ENCODE measurements at regions not wholly inside any gene's neighbourhood (a gene's known extent, or its start where the extent isn't known, plus 50 kb on each side); places are given as distances from the start of the nearest gene placed in this dataset.
"Not testable (repeated sequence)": the region's sequence is repeated elsewhere in the genome, so short reads cannot be mapped to it uniquely, and the experiment has no call there.

DNA sequence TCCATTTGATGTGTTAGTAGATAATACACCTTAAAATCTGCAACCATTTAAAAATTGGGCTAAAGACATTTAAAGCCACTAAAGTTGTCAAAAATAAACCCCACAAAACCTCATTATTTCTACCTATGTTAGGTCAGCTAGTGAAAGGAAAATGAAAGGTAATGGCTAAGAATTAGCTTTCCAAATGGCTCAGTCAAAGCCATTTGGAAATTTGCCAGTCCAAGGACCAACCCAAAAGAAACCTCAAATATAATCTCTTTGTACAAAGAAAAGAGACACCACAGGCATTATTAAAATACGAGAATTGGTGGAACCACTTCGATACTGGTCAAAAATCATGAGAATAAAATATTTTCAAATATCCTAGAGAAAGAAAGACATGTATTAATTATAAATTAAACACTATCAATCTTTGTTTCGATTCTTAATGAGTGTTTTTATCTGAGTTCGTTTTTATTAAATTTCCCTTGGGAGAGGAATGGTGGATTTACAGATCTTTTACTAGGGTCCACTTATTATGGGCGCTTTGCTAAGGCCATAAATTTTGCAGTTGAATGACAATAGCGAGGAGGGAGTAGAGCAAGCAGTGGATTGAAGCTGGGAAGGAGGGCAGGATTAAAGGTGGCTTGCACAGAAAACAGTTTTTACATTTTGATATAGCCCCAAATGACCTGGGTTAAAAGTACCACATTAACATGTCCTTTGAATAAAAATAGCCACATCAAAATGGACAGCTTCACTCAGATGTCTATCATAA lies 116.8 kb upstream of the SHB start:
- DNase-seq (ENCODE audit: low read depth): no peak

DNA sequence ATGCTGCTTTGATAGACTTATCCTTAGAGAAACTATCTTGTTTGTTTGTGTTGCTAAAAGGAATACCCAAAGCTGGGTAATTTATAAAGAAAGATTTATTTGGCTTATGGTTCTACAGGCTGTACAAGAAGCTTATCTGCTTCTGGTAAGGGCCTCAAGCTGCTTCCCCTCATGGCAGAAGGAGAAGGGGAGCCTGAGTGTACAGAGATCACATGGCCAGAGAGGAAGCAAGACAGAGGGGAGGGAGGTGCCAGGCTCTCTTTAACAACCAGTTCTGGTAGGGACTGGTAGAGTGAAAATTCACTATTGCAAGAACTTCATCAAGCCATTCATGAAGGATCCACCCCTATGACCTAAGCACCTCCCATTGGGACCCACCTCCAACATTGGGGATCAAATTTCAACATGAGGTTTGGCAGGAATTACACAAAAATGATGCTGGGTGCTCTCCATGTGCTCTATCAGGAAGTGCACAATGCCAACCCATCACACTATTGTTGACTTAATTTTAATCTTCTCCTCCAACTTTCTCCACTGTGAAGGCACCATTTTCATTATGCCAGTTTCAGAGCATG lies 115.1 kb upstream of the SHB start:
- DNase-seq (ENCODE audit: low read depth): no peak

DNA sequence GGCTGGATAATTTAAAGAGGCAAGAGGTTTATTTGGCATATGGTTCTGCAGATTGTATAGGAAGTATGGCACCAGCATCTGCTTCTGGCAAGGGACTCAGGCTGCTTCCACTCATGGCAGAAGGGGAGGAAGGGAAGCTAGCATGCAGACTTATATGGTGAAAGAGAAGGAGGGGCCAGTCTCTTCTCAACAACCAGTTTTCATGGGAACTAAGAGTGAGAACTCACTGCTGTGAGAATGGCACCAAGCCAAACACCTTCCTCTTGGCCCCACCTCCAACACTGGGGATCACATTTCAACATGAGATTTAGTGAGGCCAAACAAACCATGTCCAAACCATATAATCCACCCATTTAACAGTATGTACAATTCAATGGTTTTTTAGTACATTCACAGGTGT lies 113.3 kb upstream of the SHB start:
- no peak for DNase-seq (ENCODE audit: low read depth)

DNA sequence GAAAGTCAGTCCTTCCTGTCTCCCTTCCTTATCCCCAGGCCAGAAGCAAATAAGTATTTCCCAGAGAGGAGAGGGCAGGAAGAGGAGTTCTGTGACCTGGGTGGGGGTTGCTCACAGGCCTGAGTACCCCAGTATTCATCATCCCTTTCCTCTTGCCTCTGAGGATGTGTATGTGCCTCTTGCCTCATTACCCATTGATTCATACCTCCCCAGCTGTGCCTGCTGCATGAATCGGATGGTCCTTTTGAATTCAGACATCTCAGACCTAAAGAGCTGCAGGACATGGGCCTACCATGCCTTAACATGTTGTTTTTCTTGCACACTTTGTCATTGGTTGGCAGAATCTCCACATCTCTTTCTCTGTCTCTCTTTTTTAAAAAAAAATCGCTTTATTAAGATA lies 112.8 kb upstream of the SHB start:
- no peak for DNase-seq (ENCODE audit: low read depth)

DNA sequence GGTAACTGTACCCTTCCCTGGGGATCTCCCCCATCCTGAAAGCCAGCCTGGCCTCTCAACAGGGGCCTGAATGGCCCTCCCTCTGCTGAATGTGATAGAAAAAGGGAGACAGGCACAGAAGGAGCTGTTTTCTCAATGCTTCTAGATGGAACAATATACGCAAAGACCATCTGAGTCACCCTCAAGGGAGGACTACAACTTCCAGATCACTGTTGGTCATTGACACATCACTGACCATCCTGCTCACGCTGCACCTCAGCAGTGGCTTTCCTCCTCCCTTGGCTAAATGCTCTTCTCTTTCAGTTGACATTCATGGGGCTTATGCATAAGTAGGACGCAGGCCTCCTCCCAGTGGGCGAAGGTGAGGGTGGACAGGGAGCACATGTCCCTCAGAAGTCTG lies 112.2 kb upstream of the SHB start:
- no peak for DNase-seq (ENCODE audit: low read depth)

DNA sequence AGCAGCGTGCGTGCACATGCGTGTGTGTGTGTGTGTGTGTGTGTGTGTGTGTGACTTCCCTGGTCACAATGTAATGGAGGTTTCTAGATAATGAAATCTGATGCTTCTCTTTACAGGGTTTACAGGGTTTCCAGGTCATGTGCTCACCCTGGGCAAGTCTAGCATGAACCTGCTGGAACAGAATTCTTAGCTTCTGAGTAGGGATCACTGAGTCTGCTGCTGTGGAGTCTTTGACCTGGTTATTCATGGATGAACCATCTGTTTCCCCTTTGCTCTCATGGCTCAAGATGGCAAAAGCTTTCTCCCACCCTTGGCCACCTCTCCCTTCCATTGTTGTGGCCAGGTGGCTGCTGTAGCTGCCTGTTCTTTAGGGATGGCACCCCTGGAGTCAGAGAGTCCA lies 111.6 kb upstream of the SHB start:
- DNase-seq (ENCODE audit: low read depth): no peak

DNA sequence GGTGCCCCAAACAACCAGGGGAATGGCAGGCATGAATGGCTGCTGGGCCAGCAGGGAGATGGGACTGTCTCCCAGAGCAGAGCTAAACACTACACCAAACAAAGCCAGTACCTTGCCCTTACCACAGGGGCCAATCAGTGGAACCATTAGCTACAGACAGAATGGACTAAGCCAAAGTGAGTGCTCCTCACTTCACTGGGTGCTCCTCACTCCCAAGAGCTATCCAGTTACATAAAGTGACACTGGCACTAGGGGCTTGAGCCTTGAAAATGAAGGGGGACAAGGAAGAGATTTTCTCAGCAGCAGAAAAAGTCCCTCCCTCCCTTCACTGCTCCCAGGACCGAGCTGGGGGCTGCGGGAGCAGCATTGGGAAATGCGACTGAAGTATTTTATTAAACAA lies 110.9 kb upstream of the SHB start:
- no peak for DNase-seq (ENCODE audit: low read depth)

DNA sequence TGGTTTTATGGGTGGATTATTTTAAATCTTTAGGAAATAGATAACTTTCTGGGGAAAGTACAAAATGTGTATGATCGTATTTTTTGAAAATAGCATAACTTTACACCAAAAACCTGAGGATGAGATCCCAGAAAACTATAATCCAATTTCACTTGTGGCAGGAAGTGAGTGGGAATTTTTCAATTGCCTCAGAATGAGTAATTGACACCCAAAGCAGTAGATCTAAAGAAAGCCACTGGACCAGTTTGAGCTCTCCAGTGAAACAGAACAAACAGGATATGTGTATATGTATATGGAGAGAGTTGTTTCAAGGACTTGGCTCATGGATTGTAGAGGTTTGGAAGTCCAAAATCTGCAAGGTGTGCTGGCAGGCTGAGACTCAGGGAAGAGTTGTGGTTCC lies 109.2 kb upstream of the SHB start:
- no peak for DNase-seq (ENCODE audit: low read depth)

DNA sequence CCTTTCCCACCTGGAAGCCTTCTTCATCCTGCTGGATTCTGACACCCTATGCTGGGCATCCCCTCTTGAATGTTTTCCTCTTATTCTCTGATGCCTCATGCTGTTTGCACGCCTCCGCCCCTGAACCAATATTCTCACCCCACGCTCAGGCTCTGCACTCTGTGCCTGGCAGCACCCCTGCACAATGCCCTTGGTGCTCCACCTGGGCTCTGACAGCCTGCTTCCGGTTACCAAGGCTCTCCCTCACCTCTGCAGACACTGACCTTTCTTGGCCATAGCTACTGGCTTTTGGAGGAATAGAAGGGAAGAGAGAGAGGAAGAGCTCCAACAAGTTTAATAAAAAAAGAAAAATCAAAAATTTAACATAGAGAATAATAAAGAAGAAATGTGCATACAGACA lies 108.7 kb upstream of the SHB start:
- no peak for DNase-seq (ENCODE audit: low read depth)

DNA sequence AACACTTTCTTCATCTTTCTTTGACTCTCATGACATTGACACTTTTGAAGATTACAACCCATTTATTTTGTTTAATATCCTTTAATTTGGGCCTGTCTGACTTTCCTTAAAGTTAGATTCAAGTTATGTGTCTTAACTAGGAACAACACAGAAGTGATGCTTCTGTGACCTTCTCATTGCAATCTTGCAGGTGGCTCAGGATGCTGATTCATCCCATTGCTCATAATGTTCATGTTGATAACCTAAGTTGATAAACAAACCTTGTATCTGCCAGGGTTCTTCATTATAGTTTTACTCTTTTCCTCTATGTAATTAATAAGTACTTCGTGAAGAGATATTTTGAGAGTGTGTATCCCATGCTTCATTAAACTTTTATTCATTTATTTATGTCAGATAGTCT lies 107.2 kb upstream of the SHB start:
- DNase-seq (ENCODE audit: low read depth): no peak

DNA sequence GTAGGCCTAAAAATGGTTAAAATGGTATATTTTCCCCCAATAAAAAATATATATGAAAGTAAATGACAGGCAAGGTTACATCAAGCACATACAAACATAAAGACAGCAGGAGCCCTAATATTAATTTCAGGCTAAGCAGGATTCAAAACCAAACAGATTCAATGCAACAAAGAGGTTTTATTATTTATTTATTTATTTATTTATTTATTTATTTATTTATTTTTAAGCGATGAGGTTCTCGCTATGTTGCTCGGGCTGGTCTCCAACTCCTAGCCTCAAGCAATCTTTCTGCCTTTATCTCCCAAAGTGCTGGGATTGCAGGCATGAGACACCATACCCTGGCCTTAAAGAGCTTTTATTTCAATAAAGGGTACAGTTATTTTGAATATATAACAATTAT lies 106.4 kb upstream of the SHB start:
- DNase-seq (ENCODE audit: low read depth): no peak

DNA sequence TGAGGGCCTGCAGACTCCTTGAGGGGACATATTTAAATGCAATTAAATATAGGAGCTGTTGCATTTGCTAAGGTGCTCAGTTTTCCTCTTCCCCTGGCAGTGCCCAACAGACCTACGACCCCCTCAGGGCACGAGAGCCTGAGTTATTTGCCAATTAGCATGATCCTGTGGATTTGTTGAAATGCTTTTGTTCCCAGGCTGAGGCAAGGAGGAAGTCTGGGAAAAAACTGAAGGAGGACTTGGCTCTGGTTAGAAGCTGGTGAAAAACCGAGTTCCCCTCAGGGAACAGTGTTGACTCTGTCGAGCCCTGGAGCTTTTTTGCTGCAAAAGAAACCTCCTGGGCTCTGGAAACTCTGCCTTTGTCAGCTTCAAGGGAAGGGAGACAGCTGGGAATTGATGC lies 103.6 kb upstream of the SHB start:
- no peak for DNase-seq (ENCODE audit: low read depth)

DNA sequence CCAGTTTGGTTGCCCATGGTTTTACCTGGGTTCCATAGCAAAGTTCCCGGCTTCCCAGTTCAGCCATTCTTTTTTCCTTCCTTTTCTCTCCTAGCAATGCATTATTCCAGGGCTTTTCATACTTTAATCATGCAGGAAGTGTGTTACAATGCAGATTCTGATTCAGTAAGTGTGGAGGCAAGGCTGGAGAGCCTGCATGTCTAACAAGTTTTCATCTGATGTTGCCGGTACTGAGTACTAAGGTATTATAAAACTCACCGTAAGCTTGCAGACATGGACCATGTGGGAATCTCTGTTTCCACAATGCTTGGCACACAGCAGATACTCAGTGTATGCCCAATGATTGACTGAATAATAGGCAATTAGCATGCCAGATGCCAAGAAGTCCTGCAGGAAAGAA lies 102.9 kb upstream of the SHB start:
- no peak for DNase-seq (ENCODE audit: low read depth)

DNA sequence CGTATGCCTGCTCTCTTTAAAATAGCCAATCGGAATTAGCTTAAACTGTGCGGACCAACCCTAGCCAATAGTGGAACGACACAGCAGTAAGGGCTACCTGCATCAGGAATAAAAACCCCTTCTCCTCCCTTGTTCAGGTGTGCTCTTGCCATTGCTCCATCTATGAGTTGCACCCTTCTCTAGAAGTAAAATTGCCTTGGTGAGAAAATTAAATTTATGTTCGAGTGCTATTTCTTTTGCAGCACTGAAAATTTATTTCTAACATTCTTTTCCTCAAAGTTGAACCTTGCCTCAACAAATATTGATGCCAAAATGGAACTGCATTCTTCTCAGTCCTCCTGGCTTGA lies 102.5 kb upstream of the SHB start:
- DNase-seq (ENCODE audit: low read depth): no peak

DNA sequence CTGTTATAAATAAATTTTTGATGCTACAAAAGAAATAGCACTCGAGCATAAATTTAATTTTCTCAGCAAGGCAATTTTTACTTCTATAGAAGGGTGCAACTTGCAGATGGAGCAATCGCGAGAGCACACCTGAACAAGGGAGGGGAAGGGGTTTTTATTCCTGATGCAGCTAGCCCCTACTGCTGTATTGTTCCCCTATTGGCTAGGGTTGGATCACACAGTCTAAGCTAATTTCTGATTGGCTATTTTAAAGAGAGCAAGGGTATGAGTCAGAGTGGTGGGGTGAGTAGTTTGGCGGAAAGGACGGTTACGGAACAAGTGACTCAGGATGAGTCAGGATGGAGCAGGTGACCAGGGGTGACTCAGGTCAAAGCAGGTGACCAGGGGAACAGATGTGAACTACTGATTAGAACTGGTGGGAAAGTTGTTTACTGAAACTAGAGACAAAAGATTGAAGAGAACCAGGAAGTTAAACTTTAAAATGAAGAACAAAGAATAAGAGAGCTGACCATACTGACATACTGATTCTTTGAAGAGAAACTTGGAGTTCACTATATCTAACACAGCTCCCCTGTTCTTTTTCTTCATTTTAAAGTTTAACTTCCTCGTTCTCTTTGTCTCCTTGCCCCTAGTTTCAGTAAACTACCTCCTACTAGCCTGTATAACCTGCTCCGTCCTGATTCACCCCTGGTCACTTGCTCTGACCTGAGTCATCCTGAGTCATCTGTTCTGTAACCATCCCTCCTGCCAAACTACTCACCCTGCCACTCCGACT lies 101.9 kb upstream of the SHB start:
- DNase-seq (ENCODE audit: low read depth): not testable (repeated sequence)

DNA sequence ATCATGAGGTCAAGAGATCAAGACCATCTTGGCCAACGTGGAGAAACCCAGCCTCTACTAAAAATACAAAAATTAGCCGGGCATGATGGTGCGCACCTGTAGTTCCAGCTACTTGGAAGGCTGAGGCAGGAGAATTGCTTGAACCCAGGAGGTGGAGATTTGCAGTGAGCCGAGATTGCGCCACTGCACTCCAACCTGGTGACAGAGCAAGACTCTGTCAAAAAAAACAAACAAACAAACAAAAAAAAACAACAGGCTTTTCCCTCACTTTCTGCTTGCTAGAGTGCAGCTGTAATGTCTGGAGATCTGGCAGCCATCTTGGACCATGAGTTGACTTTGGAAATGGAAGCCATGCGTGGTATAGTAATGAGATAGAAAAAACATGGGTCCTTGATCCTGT lies 101.1 kb upstream of the SHB start:
- not testable (repeated sequence) for DNase-seq (ENCODE audit: low read depth)

DNA sequence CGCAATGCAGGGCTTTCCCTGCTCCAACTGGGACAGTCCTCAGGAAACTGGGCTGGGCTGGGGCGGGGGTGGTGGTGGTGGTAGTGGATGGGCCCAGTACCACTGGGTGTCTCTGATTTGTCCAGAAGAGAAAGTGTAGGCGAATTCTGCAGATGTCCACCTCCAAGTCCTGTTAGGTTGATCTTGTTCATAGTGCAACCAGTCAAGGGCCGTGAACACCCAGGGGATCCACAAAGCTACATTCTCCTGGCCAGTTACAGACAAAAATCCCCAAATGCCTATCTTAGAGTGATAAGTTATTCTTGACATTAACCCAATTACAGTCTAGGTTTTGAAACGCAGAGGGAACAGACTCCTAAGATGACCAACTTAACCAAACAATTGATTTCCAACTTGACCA lies 97.5 kb upstream of the SHB start:
- DNase-seq (ENCODE audit: low read depth): no peak

DNA sequence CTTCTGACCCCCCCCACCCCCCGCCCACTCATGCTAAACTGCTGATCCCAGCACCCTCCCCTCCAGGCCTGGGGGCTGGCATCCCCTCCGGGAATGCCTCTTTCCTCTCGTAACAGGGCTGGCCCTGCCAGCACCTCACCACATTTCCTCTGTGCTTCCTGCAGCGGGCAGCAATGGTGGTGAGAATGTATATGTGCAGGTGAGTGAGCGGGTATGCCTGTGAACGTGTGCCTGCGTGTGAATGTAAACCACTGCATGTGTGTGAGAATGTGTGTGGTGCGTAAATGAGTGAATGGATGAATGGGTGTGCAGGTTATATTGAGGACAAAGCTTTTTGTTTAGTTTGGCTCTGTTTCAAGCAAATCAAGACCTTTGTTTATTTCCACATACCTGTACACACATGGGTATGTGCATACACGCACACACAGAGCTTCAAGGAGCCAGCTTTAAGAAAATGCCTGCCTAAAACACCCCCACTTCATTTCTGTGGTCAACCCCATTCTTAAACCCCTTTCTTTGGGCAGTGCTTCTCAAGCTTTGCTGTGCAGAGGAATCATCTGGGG lies 95.7 kb upstream of the SHB start:
- DNase-seq (ENCODE audit: low read depth): no peak

DNA sequence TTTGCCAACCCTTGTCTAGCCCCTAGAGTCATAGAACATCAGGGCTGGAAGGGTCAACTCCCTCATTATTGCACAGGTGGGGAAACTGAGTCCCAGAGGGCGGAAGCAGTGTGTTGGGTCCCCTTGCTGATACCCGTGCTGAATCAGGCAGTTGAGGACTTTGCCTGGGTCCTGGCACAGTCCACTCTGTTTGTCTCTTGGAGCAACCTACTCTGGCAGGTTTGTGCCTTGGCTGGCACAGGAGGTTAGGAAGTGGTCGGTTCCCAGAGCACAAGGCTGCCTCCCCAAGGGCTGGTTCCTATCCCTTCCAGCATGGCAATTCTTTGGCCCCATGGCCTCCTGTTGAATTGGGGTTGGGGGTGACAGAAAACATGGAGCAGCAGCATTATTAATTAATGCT lies 94.5 kb upstream of the SHB start:
- no peak for DNase-seq (ENCODE audit: low read depth)

DNA sequence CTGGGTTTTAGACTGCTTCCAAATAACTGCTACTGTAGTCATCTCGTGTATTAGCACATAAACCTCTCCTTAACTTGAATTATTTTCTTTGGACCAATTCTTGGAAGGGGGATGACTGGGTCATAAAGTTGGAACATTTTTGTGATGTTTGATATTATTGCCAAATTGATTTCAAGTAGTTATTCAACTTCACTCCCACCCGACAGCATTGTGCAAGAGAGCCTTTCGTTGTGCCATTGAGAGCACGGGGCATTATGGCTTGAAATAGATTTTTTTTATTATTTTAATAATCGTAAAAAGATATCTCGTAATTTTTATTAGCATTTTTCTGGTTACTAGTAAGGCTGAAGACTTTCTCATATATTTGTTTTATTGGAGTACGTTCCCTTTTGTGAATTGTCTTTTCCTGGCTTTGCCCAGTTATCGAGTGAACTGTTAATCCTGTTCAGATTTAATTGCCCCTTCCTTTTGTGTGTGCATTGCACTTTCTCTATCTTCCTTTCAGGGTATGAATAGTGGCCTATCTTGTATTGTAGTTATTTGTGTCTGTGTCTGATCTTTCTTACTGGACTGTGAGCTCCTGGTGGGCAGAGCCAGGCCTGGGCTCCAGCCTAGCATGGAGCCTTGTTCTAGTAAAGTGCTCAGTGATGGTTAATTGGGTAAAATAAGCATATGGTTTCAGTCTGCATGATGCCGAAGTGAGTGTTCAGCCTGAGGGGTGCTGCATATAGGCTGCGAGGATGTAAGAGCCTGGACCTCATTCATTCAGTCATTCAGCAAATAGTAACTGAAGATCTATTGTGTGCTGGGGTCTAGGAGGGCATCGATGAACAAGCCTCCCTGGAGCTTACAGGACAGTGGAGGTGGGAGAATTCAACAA lies 93.5 kb upstream of the SHB start:
- no peak for DNase-seq (ENCODE audit: low read depth)

DNA sequence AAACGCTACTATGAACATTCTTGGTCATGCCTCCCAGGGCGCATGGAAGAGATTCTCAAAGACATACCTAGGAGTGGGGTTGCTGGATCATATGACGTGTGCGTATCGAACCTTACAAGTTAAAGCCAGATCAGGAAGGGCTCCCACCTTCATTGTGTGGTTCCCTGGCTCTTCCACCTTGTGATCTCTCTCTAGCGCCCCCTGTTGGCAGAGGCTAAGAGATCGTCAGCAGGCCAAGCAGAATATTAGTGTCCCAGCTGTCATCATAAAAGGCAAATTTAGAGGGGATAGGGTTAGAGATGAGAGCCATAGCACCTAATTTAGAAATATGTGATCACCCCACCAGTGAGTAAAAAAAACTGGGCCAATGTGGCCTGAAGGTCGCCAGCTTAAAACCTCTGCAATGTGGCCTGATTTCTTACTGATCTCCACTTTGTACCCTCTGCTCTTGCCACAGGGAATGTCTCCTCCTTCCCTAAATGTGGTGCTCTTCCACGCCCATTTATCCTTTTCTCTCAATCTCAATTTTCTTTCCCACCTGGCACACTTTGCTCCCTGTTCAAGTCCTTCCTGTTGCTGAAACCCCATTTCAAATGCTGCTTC lies 91.7 kb upstream of the SHB start:
- no peak for DNase-seq (ENCODE audit: low read depth)

DNA sequence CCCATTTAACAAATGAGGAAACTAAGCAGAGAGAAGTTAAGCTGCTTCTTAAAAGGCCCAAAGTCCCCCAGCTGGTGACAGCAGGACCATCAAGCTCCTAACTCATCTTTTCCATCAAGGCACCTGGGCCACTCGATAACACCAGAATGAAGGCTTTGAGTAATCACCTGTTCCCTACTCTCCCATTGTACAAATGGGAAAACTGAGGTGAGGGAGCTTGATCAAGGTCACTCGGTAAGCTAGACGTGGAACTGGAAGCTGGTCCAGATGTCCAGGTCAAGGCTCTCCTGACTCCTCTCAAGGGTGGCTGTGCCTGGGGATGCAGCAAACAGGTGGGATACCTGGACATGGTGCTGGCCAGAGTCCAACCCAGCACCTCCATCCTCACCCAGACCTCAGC lies 90.6 kb upstream of the SHB start:
- DNase-seq (ENCODE audit: low read depth): no peak

Measured in forelimb muscle (tissue), 1 donor.